Mucosa of rectum (tissue), 2 donors: ENCODE measurements at regions not wholly inside any gene's neighbourhood (a gene's known extent, or its start where the extent isn't known, plus 50 kb on each side); places are given as distances from the start of the nearest gene placed in this dataset.
"Not testable (repeated sequence)": the region's sequence is repeated elsewhere in the genome, so short reads cannot be mapped to it uniquely, and the experiment has no call there.

Experiments
- H3K27ac ChIP-seq, 2 donors: one replicate each; pipeline ENCODE4 v1.7.0; 2013; ENCODE audit warnings: inconsistent platforms in 2 of 2, low read depth in 2 of 2, low read length in 2 of 2
- H3K27me3 ChIP-seq, 2 donors: one replicate each; pipeline ENCODE4 v1.7.0; 2013; ENCODE audit warnings: low read length in 2 of 2; ENCODE audit not compliant: control insufficient read depth in 2 of 2, insufficient read depth in 2 of 2
- H3K36me3 ChIP-seq, 2 donors: one replicate each; pipeline ENCODE4 v1.7.0; 2013; ENCODE audit warnings: low read length in 2 of 2; ENCODE audit not compliant: control insufficient read depth in 2 of 2, insufficient read depth in 2 of 2
- H3K4me1 ChIP-seq, 2 donors: one replicate each; pipeline ENCODE4 v1.7.0; 2013; ENCODE audit warnings: low read length in 2 of 2, mild to moderate bottlenecking in 1 of 2; ENCODE audit not compliant: control insufficient read depth in 2 of 2, insufficient read depth in 2 of 2
- H3K4me3 ChIP-seq, 2 donors: one replicate each; pipeline ENCODE4 v1.7.0; 2013; ENCODE audit warnings: low read length in 2 of 2
- H3K9ac ChIP-seq, 2 donors: one replicate each; pipeline ENCODE4 v1.7.0; 2013; ENCODE audit warnings: low read length in 2 of 2, low read depth in 1 of 2, mild to moderate bottlenecking in 1 of 2
- H3K9me3 ChIP-seq, 2 donors: one replicate each; pipeline ENCODE4 v1.7.0; 2013; ENCODE audit warnings: low read length in 2 of 2; ENCODE audit not compliant: control insufficient read depth in 2 of 2
- donor health status: healthy.
- donor health status: Normal muscosa, but diverticular disease.

GRCh38 chr6:27546522-27546921 lies 73.6 kb upstream of the ZNF184 start:
- Histone ChIP-seq H3K4me1 (no peaks in the 10 kb centered on the region), H3K9ac (no peak overlapping the region), H3K4me3 (no peak overlapping the region), H3K36me3 (no peaks in the 10 kb centered on the region), H3K27ac (no peak overlapping the region), H3K9me3 (peaks cover 0 to 5% of the 10 kb centered on the region in 2 donors), H3K27me3 (peaks cover 34 to 35% of the 10 kb centered on the region in 2 donors)

- no peak overlapping the region for H3K4me3 ChIP-seq
- H3K4me1 ChIP-seq: no peaks in the 10 kb centered on the region
- peaks cover 0 to 5% of the 10 kb centered on the region in 2 donors for H3K9me3 ChIP-seq
- H3K9ac ChIP-seq: no peak overlapping the region
- no peaks in the 10 kb centered on the region for H3K36me3 ChIP-seq
- peaks cover 34 to 42% of the 10 kb centered on the region in 2 donors for H3K27me3 ChIP-seq
- no peak overlapping the region for H3K27ac ChIP-seq
Measured at GRCh38 chr6:27545271-27546046, 72.6 kb upstream of the ZNF184 start.

DNA sequence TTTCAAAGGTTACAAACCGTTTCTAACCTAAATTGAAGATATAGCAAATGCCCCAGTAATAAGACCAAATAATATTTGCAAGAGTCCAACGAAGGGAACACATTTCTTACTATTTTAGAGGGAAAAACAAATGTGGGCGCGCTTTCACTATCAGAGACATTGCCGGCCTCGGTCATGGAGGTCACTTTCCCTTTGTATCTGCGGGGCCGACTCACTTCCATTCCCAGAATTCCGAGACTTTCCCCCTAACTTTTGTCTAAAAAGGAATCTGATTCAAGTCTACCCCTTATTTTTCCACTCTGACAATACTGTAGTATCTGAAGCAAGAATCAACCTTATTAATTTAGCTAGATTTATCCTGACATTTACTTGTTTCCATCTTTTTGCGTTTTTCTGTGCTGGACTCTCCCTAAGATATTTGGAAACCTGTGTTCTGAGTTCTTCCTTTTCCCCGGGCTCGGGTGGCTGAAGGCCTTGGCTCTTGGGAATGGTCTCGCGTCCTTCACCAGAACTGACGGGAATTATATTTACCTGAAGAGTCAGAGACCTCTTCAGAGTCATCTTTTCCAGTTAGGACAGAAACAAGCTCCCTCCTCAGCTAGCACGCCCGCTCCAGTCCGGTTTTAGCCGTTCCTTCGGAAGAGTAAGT lies 71.8 kb upstream of the ZNF184 start:
- Histone ChIP-seq H3K4me1 (no peaks in the 10 kb centered on the region), H3K4me3 (no peak overlapping the region), H3K36me3 (no peaks in the 10 kb centered on the region), H3K27ac (no peak overlapping the region), H3K9me3 (peaks cover 0 to 5% of the 10 kb centered on the region in 2 donors), H3K9ac (no peak overlapping the region), H3K27me3 (peaks cover 34 to 42% of the 10 kb centered on the region in 2 donors)

DNA sequence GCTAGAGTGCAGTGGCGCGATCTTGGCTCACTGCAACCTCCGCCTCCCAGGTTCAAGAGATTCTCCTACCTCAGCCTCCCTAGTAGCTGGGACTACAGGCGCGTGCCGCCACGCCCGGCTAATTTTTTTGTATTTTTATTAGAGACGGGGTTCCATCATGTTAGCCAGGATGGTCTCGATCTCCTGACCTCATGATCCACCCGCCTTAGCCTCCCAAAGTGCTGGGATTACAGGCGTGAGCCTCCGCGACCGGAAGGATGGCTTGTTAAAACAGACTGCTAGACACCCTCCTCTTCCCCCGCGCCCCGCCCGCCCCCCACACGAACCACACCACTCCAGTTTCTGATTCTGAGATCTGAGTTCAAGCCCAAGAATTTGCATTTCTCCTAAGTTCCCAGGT lies 71.2 kb upstream of the ZNF184 start:
- H3K36me3 ChIP-seq, H3K4me1 ChIP-seq, H3K9ac ChIP-seq, H3K27ac ChIP-seq, H3K9me3 ChIP-seq, H3K4me3 ChIP-seq: not testable (repeated sequence)
- peaks cover 37 to 42% of the 10 kb centered on the region in 2 donors for H3K27me3 ChIP-seq

GRCh38 chr6:27542485-27542884 lies 69.6 kb upstream of the ZNF184 start:
- H3K9me3 ChIP-seq: peaks cover 0 to 5% of the 10 kb centered on the region in 2 donors
- H3K27ac ChIP-seq: no peak overlapping the region
- H3K9ac ChIP-seq: no peak overlapping the region
- no peak overlapping the region for H3K4me3 ChIP-seq
- H3K27me3 ChIP-seq: peaks cover 33 to 38% of the 10 kb centered on the region in 2 donors
- H3K36me3 ChIP-seq: no peaks in the 10 kb centered on the region
- H3K4me1 ChIP-seq: no peaks in the 10 kb centered on the region

- Histone ChIP-seq H3K36me3 (no peaks in the 10 kb centered on the region), H3K4me1 (no peaks in the 10 kb centered on the region), H3K9me3 (peaks cover 0 to 5% of the 10 kb centered on the region in 2 donors), H3K9ac (no peak overlapping the region), H3K27ac (no peak overlapping the region), H3K27me3 (peaks cover 32% of the 10 kb centered on the region in 2 donors), H3K4me3 (no peak overlapping the region)
Measured at GRCh38 chr6:27541933-27542297, 69.0 kb upstream of the ZNF184 start.

DNA sequence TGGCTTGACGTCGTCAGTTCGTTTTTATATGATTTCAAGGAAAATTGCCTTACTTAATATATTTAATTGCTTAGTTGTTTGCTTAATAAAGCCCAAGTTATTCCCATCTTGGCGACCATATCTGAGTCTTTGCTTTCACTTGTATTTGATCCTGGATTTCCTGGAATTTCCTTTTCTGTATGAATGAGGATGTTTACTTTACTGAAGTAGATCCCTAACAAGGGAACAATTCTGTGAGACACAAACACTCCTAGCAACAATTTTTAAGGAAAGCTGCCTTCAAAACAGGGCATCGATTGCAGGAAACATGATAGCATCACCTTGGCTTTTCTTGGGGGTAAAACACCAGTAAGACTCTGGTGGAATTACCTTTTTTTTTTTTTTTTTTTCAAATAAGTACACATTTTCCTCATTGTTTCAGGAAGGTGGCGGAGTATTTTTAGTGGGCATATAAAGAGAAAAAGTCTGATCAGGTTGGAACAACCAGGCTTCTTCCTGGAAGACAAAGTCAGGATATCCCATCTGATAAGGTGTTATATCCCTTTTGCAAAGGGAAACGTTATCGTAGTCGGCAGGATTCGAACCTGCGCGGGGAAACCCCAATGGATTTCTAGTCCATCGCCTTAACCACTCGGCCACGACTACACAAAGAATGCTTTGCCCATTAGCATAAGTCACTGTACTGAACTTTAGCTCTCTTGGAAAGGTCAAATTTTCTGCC lies 68.5 kb upstream of the ZNF184 start:
- no peak overlapping the region for H3K27ac ChIP-seq
- peaks cover 28% of the 10 kb centered on the region in 2 donors for H3K27me3 ChIP-seq
- no peak overlapping the region for H3K4me3 ChIP-seq
- no peak overlapping the region for H3K9ac ChIP-seq
- H3K36me3 ChIP-seq: no peaks in the 10 kb centered on the region
- no peaks in the 10 kb centered on the region for H3K4me1 ChIP-seq
- peaks cover 0 to 3% of the 10 kb centered on the region in 2 donors for H3K9me3 ChIP-seq

GRCh38 chr6:27539551-27539950 lies 66.6 kb upstream of the ZNF184 start:
- H3K36me3 ChIP-seq: no peaks in the 10 kb centered on the region
- peaks cover 0 to 2% of the 10 kb centered on the region in 2 donors for H3K9me3 ChIP-seq
- H3K27me3 ChIP-seq: peaks cover 16 to 24% of the 10 kb centered on the region in 2 donors

GRCh38 chr6:27532820-27533538 lies 60.1 kb upstream of the ZNF184 start:
- Histone ChIP-seq H3K9ac (no peak overlapping the region), H3K36me3 (no peaks in the 10 kb centered on the region), H3K4me3 (no peak overlapping the region), H3K4me1 (no peaks in the 10 kb centered on the region), H3K9me3 (no peaks in the 10 kb centered on the region), H3K27me3 (peaks cover 6 to 9% of the 10 kb centered on the region in 2 donors), H3K27ac (no peak overlapping the region)

More at GRCh38 chr6:27539551-27539950, 66.6 kb upstream of the ZNF184 start:
- no peaks in the 10 kb centered on the region for H3K4me1 ChIP-seq
- H3K4me3 ChIP-seq: no peak overlapping the region
- no peak overlapping the region for H3K27ac ChIP-seq
- no peak overlapping the region for H3K9ac ChIP-seq
